NCI-H2029 (cell line): ENCODE measurements at regions not wholly inside any gene's neighbourhood (a gene's known extent, or its start where the extent isn't known, plus 50 kb on each side); places are given as distances from the start of the nearest gene placed in this dataset.
"Not testable (repeated sequence)": the region's sequence is repeated elsewhere in the genome, so short reads cannot be mapped to it uniquely, and the experiment has no call there.

Experiments
- DNase-seq: peaks from one replicate; lab custom pipeline; 2025; lab: John Stamatoyannopoulos, UW

GRCh38 chr4:149203256-149204001 is 612.2 kb downstream of the IQCM start:
- DNase-seq: no peak

GRCh38 chr4:149202117-149202516 is 613.5 kb downstream of the IQCM start:
- no peak for DNase-seq

GRCh38 chr4:149199594-149199993 is 616.0 kb downstream of the IQCM start:
- DNase-seq: no peak

GRCh38 chr4:149194061-149194460 is 621.6 kb downstream of the IQCM start:
- DNase-seq: no peak

GRCh38 chr4:149187726-149188125 is 627.9 kb downstream of the IQCM start:
- no peak for DNase-seq

GRCh38 chr4:149183638-149184037 is 632.0 kb downstream of the IQCM start:
- no peak for DNase-seq

GRCh38 chr4:149181459-149181858 is 634.2 kb downstream of the IQCM start:
- not testable (repeated sequence) for DNase-seq

- DNase-seq: no peak
Observed at GRCh38 chr4:149176039-149176438, 639.6 kb downstream of the IQCM start.

- DNase-seq: no peak
Observed at GRCh38 chr4:149175549-149175948, 640.1 kb downstream of the IQCM start.

GRCh38 chr4:149173241-149174013 is 642.2 kb downstream of the IQCM start:
- DNase-seq: no peak

- DNase-seq: no peak
Observed at GRCh38 chr4:149168645-149169044, 647.0 kb downstream of the IQCM start.

- no peak for DNase-seq
Observed at GRCh38 chr4:149166876-149167275, 648.8 kb downstream of the IQCM start.

- DNase-seq: no peak
Observed at GRCh38 chr4:149166365-149166764, 649.3 kb downstream of the IQCM start.

GRCh38 chr4:149164282-149164681 is 651.4 kb downstream of the IQCM start:
- DNase-seq: no peak

- DNase-seq: no peak
Observed at GRCh38 chr4:149161247-149161646, 654.4 kb downstream of the IQCM start.

GRCh38 chr4:149160370-149160769 is 655.3 kb downstream of the IQCM start:
- no peak for DNase-seq

GRCh38 chr4:149158817-149159216 is 656.8 kb downstream of the IQCM start:
- DNase-seq: no peak

- DNase-seq: no peak
Observed at GRCh38 chr4:149145803-149146202, 669.8 kb downstream of the IQCM start.

GRCh38 chr4:149144060-149144459 is 671.6 kb downstream of the IQCM start:
- DNase-seq: no peak

- no peak for DNase-seq
Observed at GRCh38 chr4:149141391-149141790, 674.3 kb downstream of the IQCM start.

- DNase-seq: no peak
Observed at GRCh38 chr4:149140841-149141240, 674.8 kb downstream of the IQCM start.

- DNase-seq: no peak
Observed at GRCh38 chr4:149136951-149137620, 678.6 kb downstream of the IQCM start.

- no peak for DNase-seq
Observed at GRCh38 chr4:149135062-149135461, 680.6 kb downstream of the IQCM start.
